ENCODE measurements at regions not wholly inside any gene's neighbourhood (a gene's known extent, or its start where the extent isn't known, plus 50 kb on each side); places are given as distances from the start of the nearest gene placed in this dataset.

- WGBS (ENCODE audit: insufficient coverage, insufficient replicate concordance, low lambda C conversion rate, missing lambda C conversion rate), result 0% methylated on average over 1 of the region's 1 CpG
- CTCF ChIA-PET, result no interaction called here
- H3K9ac ChIP-seq (ENCODE audit: control insufficient read depth, insufficient read depth, low read length), result no peak overlapping the region
- H2AFZ ChIP-seq (ENCODE audit: control insufficient read depth, low read depth, low read length), result no peak overlapping the region
- POLR2A ChIA-PET, result no interaction called here
- RAD21 ChIA-PET (ENCODE audit: unreplicated experiment), result no interaction called here
- in situ Hi-C loops (cut with MboI) (no loop called here), intact Hi-C loops (cut with micrococcal nuclease; ENCODE audit: unreplicated experiment) (no loop called here)
- H3K27me3 ChIP-seq (replicated peaks in 1 of 2; ENCODE audit: control insufficient read depth in 2 of 2, insufficient read depth in 2 of 2, low read length in 1 of 2), result no peaks in the 10 kb centered on the region
- DNase-seq (ENCODE audit: low read depth, low spot score) (no peak), FAIRE-seq (no peak), ATAC-seq (no peak)
- no peaks in the 10 kb centered on the region for H3K4me1 ChIP-seq (ENCODE audit: control insufficient read depth, insufficient read depth, low read length)
- no peaks in the 10 kb centered on the region for H4K20me1 ChIP-seq (ENCODE audit: control insufficient read depth, insufficient read depth)
- H3K4me2 ChIP-seq (ENCODE audit: control insufficient read depth, insufficient read depth), result no peak overlapping the region
- no peaks in the 10 kb centered on the region for H3K36me3 ChIP-seq (ENCODE audit: control insufficient read depth in 2 of 2, insufficient read depth in 2 of 2, low read length in 1 of 2)
- no peaks in the 10 kb centered on the region for H3K9me3 ChIP-seq (replicated peaks; ENCODE audit: control insufficient read depth, insufficient read depth, low read length)
- H3K27ac ChIP-seq (ENCODE audit: control insufficient read depth, insufficient read depth), result no peak overlapping the region
- H3K79me2 ChIP-seq (ENCODE audit: control insufficient read depth, insufficient read depth, low read length), result no peaks in the 10 kb centered on the region
- SMC1A ChIA-PET (ENCODE audit: uncharacterized antibody, unreplicated experiment), result interaction anchor here (1.1 kb wide), 1 partner anchor 19 kb away, joined by 3 read pairs; no protein-coding TSS in a partner anchor
- 0 out of 2 replicates have a peak, but pooled peaks have one; percentile 41 for TF ChIP-seq PAX5 (IDR thresholded peaks at IDR 0.05; ENCODE audit: borderline replicate concordance, low read depth, low read length)
- TF ChIP-seq TAF1 (IDR thresholded peaks at IDR 0.05; ENCODE audit: borderline replicate concordance, low read depth, low read length), result no peak
- no peak for TF ChIP-seq NR2C1 (IDR thresholded peaks at IDR 0.05)
- TF ChIP-seq, protein P1, sequence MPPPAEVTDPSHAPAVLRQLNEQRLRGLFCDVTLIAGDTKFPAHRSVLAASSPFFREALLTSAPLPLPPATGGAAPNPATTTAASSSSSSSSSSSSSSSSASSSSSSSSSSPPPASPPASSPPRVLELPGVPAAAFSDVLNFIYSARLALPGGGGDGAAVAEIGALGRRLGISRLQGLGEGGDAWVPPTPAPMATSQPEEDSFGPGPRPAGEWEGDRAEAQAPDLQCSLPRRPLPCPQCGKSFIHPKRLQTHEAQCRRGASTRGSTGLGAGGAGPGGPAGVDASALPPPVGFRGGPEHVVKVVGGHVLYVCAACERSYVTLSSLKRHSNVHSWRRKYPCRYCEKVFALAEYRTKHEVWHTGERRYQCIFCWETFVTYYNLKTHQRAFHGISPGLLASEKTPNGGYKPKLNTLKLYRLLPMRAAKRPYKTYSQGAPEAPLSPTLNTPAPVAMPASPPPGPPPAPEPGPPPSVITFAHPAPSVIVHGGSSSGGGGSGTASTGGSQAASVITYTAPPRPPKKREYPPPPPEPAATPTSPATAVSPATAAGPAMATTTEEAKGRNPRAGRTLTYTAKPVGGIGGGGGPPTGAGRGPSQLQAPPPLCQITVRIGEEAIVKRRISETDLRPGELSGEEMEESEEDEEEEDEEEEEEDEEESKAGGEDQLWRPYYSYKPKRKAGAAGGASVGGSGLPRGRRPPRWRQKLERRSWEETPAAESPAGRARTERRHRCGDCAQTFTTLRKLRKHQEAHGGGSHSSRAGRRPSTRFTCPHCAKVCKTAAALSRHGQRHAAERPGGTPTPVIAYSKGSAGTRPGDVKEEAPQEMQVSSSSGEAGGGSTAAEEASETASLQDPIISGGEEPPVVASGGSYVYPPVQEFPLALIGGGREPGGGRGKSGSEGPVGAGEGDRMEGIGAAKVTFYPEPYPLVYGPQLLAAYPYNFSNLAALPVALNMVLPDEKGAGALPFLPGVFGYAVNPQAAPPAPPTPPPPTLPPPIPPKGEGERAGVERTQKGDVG (CRISPR knock-in tag; IDR thresholded peaks at IDR 0.05), result no peak
- TF ChIP-seq HDAC6 (IDR thresholded peaks at IDR 0.05; ENCODE audit: unreplicated experiment), result no peak
- TF ChIP-seq IRF4 (IDR thresholded peaks at IDR 0.05; ENCODE audit: low read depth, low read length), result no peak
- TF ChIP-seq SP1 (IDR thresholded peaks at IDR 0.05; ENCODE audit: low read depth, low read length), result no peak
- no TSS peak for BruUV-seq (replicated peaks)
- no peak overlapping the region for H3K4me3 ChIP-seq
These were observed 417.0 kb upstream of the JAG1 start for GRCh38 chr20:11090751-11091150.

Data from GM12878 (cell line).